Activated CD8-positive, alpha-beta memory T cell treated with anti-CD3 and anti-CD28 coated beads for 36 hours (primary cell): ENCODE measurements at regions not wholly inside any gene's neighbourhood (a gene's known extent, or its start where the extent isn't known, plus 50 kb on each side); places are given as distances from the start of the nearest gene placed in this dataset.

Source experiments
- CTCF ChIA-PET: fragments of 350-600 bp; sonication (Branson Sonifier 250); formaldehyde crosslinking; loops from one replicate; lab custom pipeline; 2021; ENCODE audit warnings: antibody characterized with exemption; lab: Charles Lee
- POLR2A ChIA-PET: fragments of 350-600 bp; sonication (Branson Sonifier 250); formaldehyde crosslinking; loops from one replicate; lab custom pipeline; 2021; ENCODE audit warnings: antibody characterized with exemption; lab: Charles Lee

- POLR2A ChIA-PET, result no interaction called here
- CTCF ChIA-PET, result interaction anchor here (0.5 kb wide), 1 partner anchor 92 kb away, joined by 3 read pairs; no protein-coding TSS in a partner anchor
Measured at GRCh38 chr11:134743820-134744195, 331.8 kb upstream of the B3GAT1 start.

- ChIA-PET CTCF (interaction anchor here (0.5 kb wide), 1 partner anchor 91 kb away, joined by 3 read pairs; no protein-coding TSS in a partner anchor), POLR2A (no interaction called here)
Measured at GRCh38 chr11:134742956-134743819, 331.1 kb upstream of the B3GAT1 start.

GRCh38 chr11:134742224-134742612, 330.2 kb upstream of the B3GAT1 start:
- CTCF ChIA-PET, result no interaction called here

GRCh38 chr11:134741453-134742223, 329.6 kb upstream of the B3GAT1 start:
- ChIA-PET POLR2A (no interaction called here), CTCF (no interaction called here)

More at GRCh38 chr11:134742224-134742612, 330.2 kb upstream of the B3GAT1 start:
- POLR2A ChIA-PET, result no interaction called here

GRCh38 chr11:134740590-134741261, 328.7 kb upstream of the B3GAT1 start:
- POLR2A ChIA-PET, result no interaction called here
- CTCF ChIA-PET, result no interaction called here

GRCh38 chr11:134739136-134739535, 327.1 kb upstream of the B3GAT1 start:
- ChIA-PET POLR2A (no interaction called here), CTCF (no interaction called here)

- POLR2A ChIA-PET, result no interaction called here
- CTCF ChIA-PET, result no interaction called here
Measured at GRCh38 chr11:134738581-134738980, 326.5 kb upstream of the B3GAT1 start.

- POLR2A ChIA-PET, result no interaction called here
- CTCF ChIA-PET, result no interaction called here
Measured at GRCh38 chr11:134737563-134738510, 325.8 kb upstream of the B3GAT1 start.

GRCh38 chr11:134736251-134736947, 324.4 kb upstream of the B3GAT1 start:
- POLR2A ChIA-PET, result no interaction called here
- CTCF ChIA-PET, result no interaction called here

- CTCF ChIA-PET, result no interaction called here
- POLR2A ChIA-PET, result no interaction called here
Measured at GRCh38 chr11:134734894-134735293, 322.9 kb upstream of the B3GAT1 start.

- POLR2A ChIA-PET, result no interaction called here
- CTCF ChIA-PET, result no interaction called here
Measured at GRCh38 chr11:134734141-134734845, 322.3 kb upstream of the B3GAT1 start.

GRCh38 chr11:134733646-134734045, 321.6 kb upstream of the B3GAT1 start:
- ChIA-PET POLR2A (no interaction called here), CTCF (no interaction called here)

GRCh38 chr11:134731213-134731961, 319.3 kb upstream of the B3GAT1 start:
- ChIA-PET POLR2A (no interaction called here), CTCF (no interaction called here)

GRCh38 chr11:134730561-134731212, 318.6 kb upstream of the B3GAT1 start:
- POLR2A ChIA-PET, result no interaction called here
- CTCF ChIA-PET, result no interaction called here

- POLR2A ChIA-PET, result no interaction called here
- CTCF ChIA-PET, result no interaction called here
Measured at GRCh38 chr11:134730101-134730500, 318.1 kb upstream of the B3GAT1 start.

GRCh38 chr11:134728186-134728585, 316.1 kb upstream of the B3GAT1 start:
- ChIA-PET CTCF (no interaction called here), POLR2A (no interaction called here)

- POLR2A ChIA-PET, result no interaction called here
- CTCF ChIA-PET, result no interaction called here
Measured at GRCh38 chr11:134727636-134728035, 315.6 kb upstream of the B3GAT1 start.
